MM.1S (cell line): ENCODE measurements at regions not wholly inside any gene's neighbourhood (a gene's known extent, or its start where the extent isn't known, plus 50 kb on each side); places are given as distances from the start of the nearest gene placed in this dataset.

Source experiments
- CTCF ChIP-seq: fragments of 300-600 bp; sonication (generic); IDR thresholded peaks from 2 replicates; pipeline ENCODE4 v1.5.1; 2016; ENCODE audit warnings: antibody characterized with exemption, low read length, mixed read lengths
- EZH2phosphoT487 ChIP-seq: fragments of 300-600 bp; sonication (generic); IDR thresholded peaks from 2 replicates; pipeline ENCODE4 v1.6.1; 2018; ENCODE audit warnings: antibody characterized with exemption, low read length

GRCh38 chr2:88811681-88812080, 120.2 kb downstream of the RPIA start:
- TF ChIP-seq CTCF: no peak
- TF ChIP-seq EZH2phosphoT487: no peak
